ENCODE measurements at regions not wholly inside any gene's neighbourhood (a gene's known extent, or its start where the extent isn't known, plus 50 kb on each side); places are given as distances from the start of the nearest gene placed in this dataset.

DNA sequence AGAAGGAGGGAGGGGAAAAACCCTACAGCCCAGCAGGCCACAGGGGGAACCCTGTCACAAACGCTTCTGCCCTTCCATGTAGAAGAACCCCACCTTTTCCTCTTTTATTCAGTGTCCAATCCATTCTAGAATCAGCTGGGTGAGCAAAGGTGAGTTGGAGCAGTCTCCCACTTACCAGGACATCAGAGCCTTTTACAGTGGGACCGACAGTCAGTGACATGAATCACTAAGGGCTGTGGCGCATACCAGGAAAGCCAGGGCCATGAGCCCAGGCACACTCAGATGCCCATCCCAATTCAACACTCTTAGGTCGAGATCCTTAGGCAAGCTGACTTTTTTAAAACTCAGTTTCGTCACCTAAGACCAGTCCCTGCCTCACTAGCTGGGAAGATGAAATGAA lies 146.1 kb downstream of the AQP9 start:
- TF ChIP-seq, protein P1, sequence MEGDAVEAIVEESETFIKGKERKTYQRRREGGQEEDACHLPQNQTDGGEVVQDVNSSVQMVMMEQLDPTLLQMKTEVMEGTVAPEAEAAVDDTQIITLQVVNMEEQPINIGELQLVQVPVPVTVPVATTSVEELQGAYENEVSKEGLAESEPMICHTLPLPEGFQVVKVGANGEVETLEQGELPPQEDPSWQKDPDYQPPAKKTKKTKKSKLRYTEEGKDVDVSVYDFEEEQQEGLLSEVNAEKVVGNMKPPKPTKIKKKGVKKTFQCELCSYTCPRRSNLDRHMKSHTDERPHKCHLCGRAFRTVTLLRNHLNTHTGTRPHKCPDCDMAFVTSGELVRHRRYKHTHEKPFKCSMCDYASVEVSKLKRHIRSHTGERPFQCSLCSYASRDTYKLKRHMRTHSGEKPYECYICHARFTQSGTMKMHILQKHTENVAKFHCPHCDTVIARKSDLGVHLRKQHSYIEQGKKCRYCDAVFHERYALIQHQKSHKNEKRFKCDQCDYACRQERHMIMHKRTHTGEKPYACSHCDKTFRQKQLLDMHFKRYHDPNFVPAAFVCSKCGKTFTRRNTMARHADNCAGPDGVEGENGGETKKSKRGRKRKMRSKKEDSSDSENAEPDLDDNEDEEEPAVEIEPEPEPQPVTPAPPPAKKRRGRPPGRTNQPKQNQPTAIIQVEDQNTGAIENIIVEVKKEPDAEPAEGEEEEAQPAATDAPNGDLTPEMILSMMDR (IDR thresholded peaks at IDR 0.05): no peak
- TF ChIP-seq EZH2 (IDR thresholded peaks at IDR 0.05) (no peak), EZH2phosphoT487 (IDR thresholded peaks at IDR 0.05) (no peak)

All from neural progenitor cell (in vitro differentiated cells).